ENCODE measurements at regions not wholly inside any gene's neighbourhood (a gene's known extent, or its start where the extent isn't known, plus 50 kb on each side); places are given as distances from the start of the nearest gene placed in this dataset.
"Not testable (repeated sequence)": the region's sequence is repeated elsewhere in the genome, so short reads cannot be mapped to it uniquely, and the experiment has no call there.

DNA sequence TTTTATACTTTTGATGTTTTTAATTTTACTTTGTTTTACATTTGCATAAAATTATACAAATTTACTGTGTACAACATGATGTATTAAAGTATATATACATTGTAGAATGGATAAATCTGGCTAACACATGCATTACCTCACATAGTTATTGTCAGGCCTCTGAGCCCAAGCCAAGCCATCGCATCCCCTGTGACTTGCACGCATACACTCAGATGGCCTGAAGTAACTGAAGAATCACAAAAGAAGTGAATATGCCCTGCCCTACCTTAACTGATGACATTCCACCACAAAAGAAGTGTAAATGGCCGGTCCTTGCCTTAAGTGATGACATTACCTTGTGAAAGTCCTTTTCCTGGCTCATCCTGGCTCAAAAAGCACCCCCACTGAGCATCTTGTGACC is 355.1 kb upstream of the TNC start:
- not testable (repeated sequence) for H3K36me3 ChIP-seq (ENCODE audit: control insufficient read depth, insufficient read depth, low read length); H3K27me3 ChIP-seq (ENCODE audit: control insufficient read depth, insufficient read depth, low read length); DNase-seq; H3K9me3 ChIP-seq (replicated peaks; ENCODE audit: control insufficient read depth, low read depth, low read length); H3K4me1 ChIP-seq (ENCODE audit: control insufficient read depth, insufficient read depth, low read length); H3K4me3 ChIP-seq (ENCODE audit: low read length); H3K27ac ChIP-seq (ENCODE audit: low read length)
- WGBS (ENCODE audit: insufficient coverage): no CpG with 5 or more reads among the region's 3 CpGs

DNA sequence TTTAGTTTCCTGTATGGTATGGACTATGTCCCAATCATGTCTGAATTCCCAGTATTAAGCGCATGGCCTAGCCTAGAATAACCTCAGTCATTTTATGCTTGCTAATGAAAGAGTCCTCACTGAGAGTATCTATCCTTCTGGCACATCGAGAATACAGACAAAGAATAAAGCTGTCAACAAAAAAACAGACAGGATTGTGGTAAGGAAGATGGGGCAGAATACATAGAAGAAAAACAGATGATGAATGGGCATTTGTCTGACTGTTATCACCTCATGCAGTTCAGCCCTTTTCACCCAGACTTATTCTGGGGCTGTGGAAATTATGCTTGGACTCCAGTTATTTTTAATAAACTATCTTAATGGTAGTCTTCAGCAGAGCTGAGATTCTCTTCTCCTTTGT is 363.8 kb upstream of the TNC start:
- no peak for DNase-seq
- H3K4me3 ChIP-seq (ENCODE audit: low read length): no peak overlapping the region
- H3K4me1 ChIP-seq (ENCODE audit: control insufficient read depth, insufficient read depth, low read length): no peaks in the 10 kb centered on the region
- no CpG with 5 or more reads among the region's 2 CpGs for WGBS (ENCODE audit: insufficient coverage)
- no peak overlapping the region for H3K27ac ChIP-seq (ENCODE audit: low read length)
- no peaks in the 10 kb centered on the region for H3K27me3 ChIP-seq (ENCODE audit: control insufficient read depth, insufficient read depth, low read length)
- no peaks in the 10 kb centered on the region for H3K36me3 ChIP-seq (ENCODE audit: control insufficient read depth, insufficient read depth, low read length)
- no peaks in the 10 kb centered on the region for H3K9me3 ChIP-seq (replicated peaks; ENCODE audit: control insufficient read depth, low read depth, low read length)

- Histone ChIP-seq H3K9me3 (replicated peaks; ENCODE audit: control insufficient read depth, low read depth, low read length) (no peaks in the 10 kb centered on the region), H3K4me3 (ENCODE audit: low read length) (no peak overlapping the region), H3K36me3 (ENCODE audit: control insufficient read depth, insufficient read depth, low read length) (no peaks in the 10 kb centered on the region), H3K27me3 (ENCODE audit: control insufficient read depth, insufficient read depth, low read length) (no peaks in the 10 kb centered on the region), H3K27ac (ENCODE audit: low read length) (no peak overlapping the region), H3K4me1 (ENCODE audit: control insufficient read depth, insufficient read depth, low read length) (no peaks in the 10 kb centered on the region)
- WGBS (ENCODE audit: insufficient coverage): no CpG with 5 or more reads among the region's 3 CpGs
- no peak for DNase-seq
Observed at GRCh38 chr9:115482747-115483146, 364.8 kb upstream of the TNC start.

DNA sequence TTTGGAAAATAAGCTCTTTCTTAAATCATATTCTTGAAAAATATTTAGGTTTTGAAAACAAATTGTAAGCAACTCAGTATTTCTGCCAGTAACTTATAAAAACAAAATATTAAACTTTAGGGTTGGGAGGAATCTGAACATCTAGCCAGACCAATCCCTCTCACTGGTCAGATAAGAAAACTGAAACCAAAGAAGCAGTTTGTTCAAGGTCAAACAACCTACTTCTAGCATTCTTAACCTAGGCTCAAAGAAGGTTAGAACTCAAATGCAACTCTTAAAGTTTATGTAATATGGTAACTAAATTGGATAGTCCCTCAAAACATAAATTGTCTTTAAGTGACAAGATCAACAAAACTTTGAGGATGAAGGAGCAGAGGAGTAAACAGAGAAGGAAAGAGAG is 374.9 kb upstream of the TNC start:
- Histone ChIP-seq H3K27me3 (ENCODE audit: control insufficient read depth, insufficient read depth, low read length) (no peaks in the 10 kb centered on the region), H3K4me1 (ENCODE audit: control insufficient read depth, insufficient read depth, low read length) (no peaks in the 10 kb centered on the region), H3K4me3 (ENCODE audit: low read length) (no peak overlapping the region), H3K9me3 (replicated peaks; ENCODE audit: control insufficient read depth, low read depth, low read length) (no peaks in the 10 kb centered on the region), H3K27ac (ENCODE audit: low read length) (no peak overlapping the region), H3K36me3 (ENCODE audit: control insufficient read depth, insufficient read depth, low read length) (no peaks in the 10 kb centered on the region)
- DNase-seq: no peak

DNA sequence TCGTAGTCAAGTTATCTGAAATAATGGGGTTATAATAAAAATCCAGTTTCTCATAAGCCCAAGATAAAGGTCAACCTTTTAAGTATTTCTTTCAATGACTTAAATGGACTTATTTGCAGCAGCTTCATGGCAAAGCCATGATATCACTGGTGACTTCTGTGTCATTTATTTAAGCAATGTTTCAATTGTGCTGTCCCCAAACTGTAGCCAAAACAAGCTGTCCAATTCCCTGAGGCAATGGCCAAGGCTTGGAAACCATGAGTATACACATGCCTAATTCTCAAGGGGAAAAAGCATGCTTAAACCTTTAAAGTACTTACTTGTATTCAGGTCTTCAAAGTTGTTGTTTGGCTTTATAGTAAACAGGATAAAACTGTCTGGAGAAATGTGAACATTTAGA is 376.4 kb upstream of the TNC start:
- Histone ChIP-seq H3K4me3 (ENCODE audit: low read length) (no peak overlapping the region), H3K27me3 (ENCODE audit: control insufficient read depth, insufficient read depth, low read length) (no peaks in the 10 kb centered on the region), H3K9me3 (replicated peaks; ENCODE audit: control insufficient read depth, low read depth, low read length) (no peaks in the 10 kb centered on the region), H3K27ac (ENCODE audit: low read length) (no peak overlapping the region), H3K4me1 (ENCODE audit: control insufficient read depth, insufficient read depth, low read length) (no peaks in the 10 kb centered on the region), H3K36me3 (ENCODE audit: control insufficient read depth, insufficient read depth, low read length) (no peaks in the 10 kb centered on the region)
- DNase-seq: no peak
- WGBS (ENCODE audit: insufficient coverage): no CpG with 5 or more reads among the region's 1 CpG

DNA sequence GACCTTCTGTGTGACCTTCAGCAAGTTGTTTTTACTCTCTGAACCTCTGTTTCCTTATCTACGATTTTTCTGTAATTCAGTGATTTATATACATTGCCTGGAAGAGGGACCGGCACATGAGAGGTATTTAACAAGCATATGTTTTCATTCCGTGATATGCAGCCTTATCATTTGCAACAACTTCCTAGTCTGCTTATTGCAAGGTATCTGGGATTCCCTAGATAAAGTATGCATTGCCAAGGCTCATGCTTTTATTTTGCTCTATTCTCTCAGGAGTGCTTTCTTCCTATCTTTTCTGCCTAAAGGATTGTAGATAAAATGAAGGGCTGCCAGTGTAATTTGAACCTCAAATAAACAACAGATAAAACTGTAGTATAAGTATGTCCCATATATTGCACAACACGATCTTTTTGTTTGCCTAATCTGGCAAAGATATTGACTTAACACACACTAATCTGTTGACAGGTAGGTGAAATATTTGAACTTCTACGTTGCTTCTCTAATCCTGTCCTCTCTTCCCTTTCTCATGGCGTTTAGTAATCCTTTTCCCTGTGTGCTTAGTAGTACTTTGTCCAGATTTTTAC is 377.2 kb upstream of the TNC start:
- DNase-seq: no peak
- Histone ChIP-seq H3K27me3 (ENCODE audit: control insufficient read depth, insufficient read depth, low read length) (no peaks in the 10 kb centered on the region), H3K4me3 (ENCODE audit: low read length) (no peak overlapping the region), H3K4me1 (ENCODE audit: control insufficient read depth, insufficient read depth, low read length) (no peaks in the 10 kb centered on the region), H3K36me3 (ENCODE audit: control insufficient read depth, insufficient read depth, low read length) (no peaks in the 10 kb centered on the region), H3K9me3 (replicated peaks; ENCODE audit: control insufficient read depth, low read depth, low read length) (no peaks in the 10 kb centered on the region), H3K27ac (ENCODE audit: low read length) (no peak overlapping the region)
- no CpG with 5 or more reads among the region's 6 CpGs for WGBS (ENCODE audit: insufficient coverage)

DNA sequence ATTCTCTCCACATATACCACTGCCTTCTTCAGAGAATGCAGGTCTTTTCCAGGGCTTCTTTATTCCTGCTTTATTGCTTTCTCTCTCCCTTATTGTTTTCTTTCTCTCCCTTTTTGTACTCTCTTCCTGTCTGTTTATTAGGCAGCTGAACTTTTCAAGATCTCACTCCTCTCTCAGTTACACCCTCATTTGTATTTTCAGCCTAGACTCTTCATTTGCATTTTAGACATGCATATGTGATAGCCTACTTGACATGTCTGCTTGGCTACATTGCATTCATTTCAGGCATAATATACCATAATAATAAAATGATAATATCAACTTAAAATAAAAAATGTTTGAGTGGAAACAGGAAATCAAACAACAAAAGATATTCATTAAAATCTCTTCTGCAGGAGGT is 377.9 kb upstream of the TNC start:
- DNase-seq: no peak
- Histone ChIP-seq H3K9me3 (replicated peaks; ENCODE audit: control insufficient read depth, low read depth, low read length) (no peaks in the 10 kb centered on the region), H3K27me3 (ENCODE audit: control insufficient read depth, insufficient read depth, low read length) (no peaks in the 10 kb centered on the region), H3K36me3 (ENCODE audit: control insufficient read depth, insufficient read depth, low read length) (no peaks in the 10 kb centered on the region), H3K27ac (ENCODE audit: low read length) (no peak overlapping the region), H3K4me1 (ENCODE audit: control insufficient read depth, insufficient read depth, low read length) (no peaks in the 10 kb centered on the region), H3K4me3 (ENCODE audit: low read length) (no peak overlapping the region)

- WGBS (ENCODE audit: insufficient coverage): 80% methylated on average over 1 of the region's 4 CpGs
- no peaks in the 10 kb centered on the region for H3K27me3 ChIP-seq (ENCODE audit: control insufficient read depth, insufficient read depth, low read length)
- H3K4me3 ChIP-seq (ENCODE audit: low read length): no peak overlapping the region
- H3K27ac ChIP-seq (ENCODE audit: low read length): no peak overlapping the region
- H3K36me3 ChIP-seq (ENCODE audit: control insufficient read depth, insufficient read depth, low read length): no peaks in the 10 kb centered on the region
- H3K4me1 ChIP-seq (ENCODE audit: control insufficient read depth, insufficient read depth, low read length): no peaks in the 10 kb centered on the region
- no peaks in the 10 kb centered on the region for H3K9me3 ChIP-seq (replicated peaks; ENCODE audit: control insufficient read depth, low read depth, low read length)
- no peak for DNase-seq
Observed at GRCh38 chr9:115498303-115498702, 380.3 kb upstream of the TNC start.

GRCh38 chr9:115507148-115507547 is 389.2 kb upstream of the TNC start:
- Histone ChIP-seq H3K36me3 (ENCODE audit: control insufficient read depth, insufficient read depth, low read length) (no peaks in the 10 kb centered on the region), H3K9me3 (replicated peaks; ENCODE audit: control insufficient read depth, low read depth, low read length) (no peaks in the 10 kb centered on the region), H3K27ac (ENCODE audit: low read length) (no peak overlapping the region), H3K27me3 (ENCODE audit: control insufficient read depth, insufficient read depth, low read length) (no peaks in the 10 kb centered on the region), H3K4me1 (ENCODE audit: control insufficient read depth, insufficient read depth, low read length) (peaks cover 8% of the 10 kb centered on the region), H3K4me3 (ENCODE audit: low read length) (no peak overlapping the region)
- DNase-seq: no peak

DNA sequence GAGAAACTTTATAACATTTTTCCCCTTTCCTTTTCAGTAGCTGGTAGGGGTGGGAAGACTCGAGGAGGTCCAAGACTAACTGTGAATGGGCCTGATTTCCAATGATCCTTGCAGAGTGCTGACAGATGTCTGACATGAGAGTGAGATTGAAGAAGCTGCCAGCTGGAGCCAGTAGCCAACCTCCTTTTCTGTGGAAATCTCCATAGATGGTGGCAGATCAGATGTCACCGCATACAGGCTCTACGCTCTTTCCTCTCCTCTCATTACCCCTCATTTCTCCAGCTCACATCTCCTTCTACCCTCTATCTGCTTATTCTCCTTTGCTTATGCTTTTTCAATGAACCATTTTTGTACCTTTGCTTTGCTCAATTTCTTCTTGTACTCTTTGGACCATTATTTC is 395.2 kb upstream of the TNC start:
- H3K27me3 ChIP-seq (ENCODE audit: control insufficient read depth, insufficient read depth, low read length): no peaks in the 10 kb centered on the region
- WGBS (ENCODE audit: insufficient coverage): 90% methylated on average over 2 of the region's 3 CpGs
- no peaks in the 10 kb centered on the region for H3K4me1 ChIP-seq (ENCODE audit: control insufficient read depth, insufficient read depth, low read length)
- no peaks in the 10 kb centered on the region for H3K9me3 ChIP-seq (replicated peaks; ENCODE audit: control insufficient read depth, low read depth, low read length)
- no peak overlapping the region for H3K4me3 ChIP-seq (ENCODE audit: low read length)
- no peaks in the 10 kb centered on the region for H3K36me3 ChIP-seq (ENCODE audit: control insufficient read depth, insufficient read depth, low read length)
- H3K27ac ChIP-seq (ENCODE audit: low read length): no peak overlapping the region
- DNase-seq: no peak

GRCh38 chr9:115514454-115514853 is 396.5 kb upstream of the TNC start:
- Histone ChIP-seq H3K27ac (ENCODE audit: low read length) (no peak overlapping the region), H3K27me3 (ENCODE audit: control insufficient read depth, insufficient read depth, low read length) (no peaks in the 10 kb centered on the region), H3K36me3 (ENCODE audit: control insufficient read depth, insufficient read depth, low read length) (no peaks in the 10 kb centered on the region), H3K4me1 (ENCODE audit: control insufficient read depth, insufficient read depth, low read length) (no peaks in the 10 kb centered on the region), H3K4me3 (ENCODE audit: low read length) (no peak overlapping the region), H3K9me3 (replicated peaks; ENCODE audit: control insufficient read depth, low read depth, low read length) (no peaks in the 10 kb centered on the region)
- no peak for DNase-seq

Data from muscle of leg (tissue), 3 donors.